ENCODE measurements at regions not wholly inside any gene's neighbourhood (a gene's known extent, or its start where the extent isn't known, plus 50 kb on each side); places are given as distances from the start of the nearest gene placed in this dataset.
A peak's percentile ranks its signal among the peaks of the same experiment; 100 is the strongest.

DNA sequence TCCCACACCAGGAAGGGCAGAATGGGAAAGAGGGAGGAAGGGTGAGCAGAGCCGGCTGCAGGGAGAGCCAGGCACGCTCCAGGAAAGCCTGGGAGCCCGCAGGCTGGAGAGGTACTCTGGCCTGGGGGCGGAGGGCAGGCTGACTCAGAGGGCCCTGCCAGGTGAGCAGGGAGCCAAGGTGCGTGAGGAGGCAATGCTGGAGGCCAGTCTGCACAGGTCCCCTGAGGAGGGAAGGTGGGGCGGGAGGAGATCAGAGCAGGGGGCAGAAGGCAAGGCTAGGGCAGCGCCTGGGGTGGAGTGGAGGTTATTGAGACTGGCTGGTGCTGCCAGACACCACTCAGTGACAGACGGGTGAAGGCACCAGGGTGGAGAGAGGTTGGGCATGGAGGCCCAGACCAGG lies 385.0 kb downstream of the BCL11B start:
- H3K9me3 ChIP-seq (ENCODE audit: control insufficient read depth, insufficient read depth, low read depth, low read length) = no peaks in the 10 kb centered on the region
- no peaks in the 10 kb centered on the region for H3K4me1 ChIP-seq (ENCODE audit: control insufficient read depth, insufficient read depth, low read length)
- H3K27ac ChIP-seq (ENCODE audit: extremely low read depth, low read depth, low read length) = no peak overlapping the region
- no peak for TF ChIP-seq SETDB1 (IDR thresholded peaks at IDR 0.05; ENCODE audit: insufficient read length, low read length)
- TF ChIP-seq GLIS1 (tag by site-specific recombination; IDR thresholded peaks at IDR 0.05) = 0 out of 2 replicates have a peak, but pooled peaks have one; percentile 14
- CTCF ChIA-PET = no interaction called here
- no peak overlapping the region for H3K4me3 ChIP-seq (ENCODE audit: low read depth, low read length)
- POLR2A ChIA-PET = no interaction called here
- no peaks in the 10 kb centered on the region for H3K36me3 ChIP-seq (ENCODE audit: control insufficient read depth in 2 of 2, insufficient read depth in 1 of 2, low read length in 2 of 2)

DNA sequence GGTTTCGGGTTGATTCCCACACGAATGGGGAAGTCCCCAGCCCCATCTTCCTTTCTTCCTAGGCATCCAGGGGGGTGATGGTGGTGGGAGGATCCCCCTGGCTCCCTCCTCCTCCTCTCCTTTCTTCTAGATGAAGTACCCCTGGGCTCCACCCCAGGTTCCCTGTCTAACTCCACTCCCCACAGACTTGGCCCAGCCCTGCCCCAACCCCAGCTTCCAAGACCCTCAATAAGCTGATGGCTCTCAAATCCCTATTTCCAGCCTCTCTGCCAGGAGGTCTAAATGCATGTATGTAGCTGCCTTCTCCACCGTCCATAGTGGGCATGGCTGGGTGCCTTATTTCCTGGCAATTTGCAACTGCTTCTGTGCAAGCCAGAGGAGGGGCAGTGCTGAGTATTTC lies 383.7 kb downstream of the BCL11B start:
- no peak overlapping the region for H3K27ac ChIP-seq (ENCODE audit: extremely low read depth, low read depth, low read length)
- CTCF ChIA-PET = no interaction called here

More for the DNA sequence above, 383.7 kb downstream of the BCL11B start:
- no peaks in the 10 kb centered on the region for H3K9me3 ChIP-seq (ENCODE audit: control insufficient read depth, insufficient read depth, low read depth, low read length)
- POLR2A ChIA-PET = no interaction called here
- no peaks in the 10 kb centered on the region for H3K4me1 ChIP-seq (ENCODE audit: control insufficient read depth, insufficient read depth, low read length)
- H3K36me3 ChIP-seq (ENCODE audit: control insufficient read depth in 2 of 2, insufficient read depth in 1 of 2, low read length in 2 of 2) = no peaks in the 10 kb centered on the region
- TF ChIP-seq, protein P1, sequence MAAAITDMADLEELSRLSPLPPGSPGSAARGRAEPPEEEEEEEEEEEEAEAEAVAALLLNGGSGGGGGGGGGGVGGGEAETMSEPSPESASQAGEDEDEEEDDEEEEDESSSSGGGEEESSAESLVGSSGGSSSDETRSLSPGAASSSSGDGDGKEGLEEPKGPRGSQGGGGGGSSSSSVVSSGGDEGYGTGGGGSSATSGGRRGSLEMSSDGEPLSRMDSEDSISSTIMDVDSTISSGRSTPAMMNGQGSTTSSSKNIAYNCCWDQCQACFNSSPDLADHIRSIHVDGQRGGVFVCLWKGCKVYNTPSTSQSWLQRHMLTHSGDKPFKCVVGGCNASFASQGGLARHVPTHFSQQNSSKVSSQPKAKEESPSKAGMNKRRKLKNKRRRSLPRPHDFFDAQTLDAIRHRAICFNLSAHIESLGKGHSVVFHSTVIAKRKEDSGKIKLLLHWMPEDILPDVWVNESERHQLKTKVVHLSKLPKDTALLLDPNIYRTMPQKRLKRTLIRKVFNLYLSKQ (tag by site-specific recombination; IDR thresholded peaks at IDR 0.05; ENCODE audit: borderline replicate concordance) = no peak
- TF ChIP-seq, protein P2, sequence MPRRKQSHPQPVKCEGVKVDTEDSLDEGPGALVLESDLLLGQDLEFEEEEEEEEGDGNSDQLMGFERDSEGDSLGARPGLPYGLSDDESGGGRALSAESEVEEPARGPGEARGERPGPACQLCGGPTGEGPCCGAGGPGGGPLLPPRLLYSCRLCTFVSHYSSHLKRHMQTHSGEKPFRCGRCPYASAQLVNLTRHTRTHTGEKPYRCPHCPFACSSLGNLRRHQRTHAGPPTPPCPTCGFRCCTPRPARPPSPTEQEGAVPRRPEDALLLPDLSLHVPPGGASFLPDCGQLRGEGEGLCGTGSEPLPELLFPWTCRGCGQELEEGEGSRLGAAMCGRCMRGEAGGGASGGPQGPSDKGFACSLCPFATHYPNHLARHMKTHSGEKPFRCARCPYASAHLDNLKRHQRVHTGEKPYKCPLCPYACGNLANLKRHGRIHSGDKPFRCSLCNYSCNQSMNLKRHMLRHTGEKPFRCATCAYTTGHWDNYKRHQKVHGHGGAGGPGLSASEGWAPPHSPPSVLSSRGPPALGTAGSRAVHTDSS (tag by site-specific recombination; IDR thresholded peaks at IDR 0.05) = no peak
- TF ChIP-seq ZFHX2 (tag by site-specific recombination; conservative IDR thresholded peaks at IDR 0.05) = no peak
- TF ChIP-seq MZF1 (tag by site-specific recombination; IDR thresholded peaks at IDR 0.05; ENCODE audit: borderline replicate concordance) = no peak
- no peak for TF ChIP-seq EGR2 (tag by site-specific recombination; IDR thresholded peaks at IDR 0.05; ENCODE audit: low read depth)
- no peak for TF ChIP-seq ZNF830 (tag by site-specific recombination; IDR thresholded peaks at IDR 0.05; ENCODE audit: low read depth)
- TF ChIP-seq, protein P3, sequence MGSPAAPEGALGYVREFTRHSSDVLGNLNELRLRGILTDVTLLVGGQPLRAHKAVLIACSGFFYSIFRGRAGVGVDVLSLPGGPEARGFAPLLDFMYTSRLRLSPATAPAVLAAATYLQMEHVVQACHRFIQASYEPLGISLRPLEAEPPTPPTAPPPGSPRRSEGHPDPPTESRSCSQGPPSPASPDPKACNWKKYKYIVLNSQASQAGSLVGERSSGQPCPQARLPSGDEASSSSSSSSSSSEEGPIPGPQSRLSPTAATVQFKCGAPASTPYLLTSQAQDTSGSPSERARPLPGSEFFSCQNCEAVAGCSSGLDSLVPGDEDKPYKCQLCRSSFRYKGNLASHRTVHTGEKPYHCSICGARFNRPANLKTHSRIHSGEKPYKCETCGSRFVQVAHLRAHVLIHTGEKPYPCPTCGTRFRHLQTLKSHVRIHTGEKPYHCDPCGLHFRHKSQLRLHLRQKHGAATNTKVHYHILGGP (tag by site-specific recombination; IDR thresholded peaks at IDR 0.05) = no peak
- TF ChIP-seq, protein P4, sequence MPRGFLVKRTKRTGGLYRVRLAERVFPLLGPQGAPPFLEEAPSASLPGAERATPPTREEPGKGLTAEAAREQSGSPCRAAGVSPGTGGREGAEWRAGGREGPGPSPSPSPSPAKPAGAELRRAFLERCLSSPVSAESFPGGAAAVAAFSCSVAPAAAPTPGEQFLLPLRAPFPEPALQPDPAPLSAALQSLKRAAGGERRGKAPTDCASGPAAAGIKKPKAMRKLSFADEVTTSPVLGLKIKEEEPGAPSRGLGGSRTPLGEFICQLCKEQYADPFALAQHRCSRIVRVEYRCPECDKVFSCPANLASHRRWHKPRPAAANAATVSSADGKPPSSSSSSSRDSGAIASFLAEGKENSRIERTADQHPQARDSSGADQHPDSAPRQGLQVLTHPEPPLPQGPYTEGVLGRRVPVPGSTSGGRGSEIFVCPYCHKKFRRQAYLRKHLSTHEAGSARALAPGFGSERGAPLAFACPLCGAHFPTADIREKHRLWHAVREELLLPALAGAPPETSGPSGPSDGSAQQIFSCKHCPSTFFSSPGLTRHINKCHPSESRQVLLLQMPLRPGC (tag by site-specific recombination; IDR thresholded peaks at IDR 0.05) = no peak
- TF ChIP-seq OSR2 (tag by site-specific recombination; IDR thresholded peaks at IDR 0.05) = no peak
- no peak for TF ChIP-seq ZNF155 (tag by site-specific recombination; IDR thresholded peaks at IDR 0.05)
- TF ChIP-seq, protein P5, sequence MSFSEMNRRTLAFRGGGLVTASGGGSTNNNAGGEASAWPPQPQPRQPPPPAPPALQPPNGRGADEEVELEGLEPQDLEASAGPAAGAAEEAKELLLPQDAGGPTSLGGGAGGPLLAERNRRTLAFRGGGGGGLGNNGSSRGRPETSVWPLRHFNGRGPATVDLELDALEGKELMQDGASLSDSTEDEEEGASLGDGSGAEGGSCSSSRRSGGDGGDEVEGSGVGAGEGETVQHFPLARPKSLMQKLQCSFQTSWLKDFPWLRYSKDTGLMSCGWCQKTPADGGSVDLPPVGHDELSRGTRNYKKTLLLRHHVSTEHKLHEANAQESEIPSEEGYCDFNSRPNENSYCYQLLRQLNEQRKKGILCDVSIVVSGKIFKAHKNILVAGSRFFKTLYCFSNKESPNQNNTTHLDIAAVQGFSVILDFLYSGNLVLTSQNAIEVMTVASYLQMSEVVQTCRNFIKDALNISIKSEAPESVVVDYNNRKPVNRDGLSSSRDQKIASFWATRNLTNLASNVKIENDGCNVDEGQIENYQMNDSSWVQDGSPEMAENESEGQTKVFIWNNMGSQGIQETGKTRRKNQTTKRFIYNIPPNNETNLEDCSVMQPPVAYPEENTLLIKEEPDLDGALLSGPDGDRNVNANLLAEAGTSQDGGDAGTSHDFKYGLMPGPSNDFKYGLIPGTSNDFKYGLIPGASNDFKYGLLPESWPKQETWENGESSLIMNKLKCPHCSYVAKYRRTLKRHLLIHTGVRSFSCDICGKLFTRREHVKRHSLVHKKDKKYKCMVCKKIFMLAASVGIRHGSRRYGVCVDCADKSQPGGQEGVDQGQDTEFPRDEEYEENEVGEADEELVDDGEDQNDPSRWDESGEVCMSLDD (tag by site-specific recombination; IDR thresholded peaks at IDR 0.05) = no peak
- no peak for TF ChIP-seq ZNF521 (tag by site-specific recombination; IDR thresholded peaks at IDR 0.05)
- no peak for TF ChIP-seq ZNF701 (tag by site-specific recombination; IDR thresholded peaks at IDR 0.05)
- TF ChIP-seq PRDM1 (tag by site-specific recombination; IDR thresholded peaks at IDR 0.05) = no peak
- no peak for TF ChIP-seq ZNF658 (tag by site-specific recombination; IDR thresholded peaks at IDR 0.05)
- TF ChIP-seq ZXDB (tag by site-specific recombination; IDR thresholded peaks at IDR 0.05) = no peak
- TF ChIP-seq, protein P6, sequence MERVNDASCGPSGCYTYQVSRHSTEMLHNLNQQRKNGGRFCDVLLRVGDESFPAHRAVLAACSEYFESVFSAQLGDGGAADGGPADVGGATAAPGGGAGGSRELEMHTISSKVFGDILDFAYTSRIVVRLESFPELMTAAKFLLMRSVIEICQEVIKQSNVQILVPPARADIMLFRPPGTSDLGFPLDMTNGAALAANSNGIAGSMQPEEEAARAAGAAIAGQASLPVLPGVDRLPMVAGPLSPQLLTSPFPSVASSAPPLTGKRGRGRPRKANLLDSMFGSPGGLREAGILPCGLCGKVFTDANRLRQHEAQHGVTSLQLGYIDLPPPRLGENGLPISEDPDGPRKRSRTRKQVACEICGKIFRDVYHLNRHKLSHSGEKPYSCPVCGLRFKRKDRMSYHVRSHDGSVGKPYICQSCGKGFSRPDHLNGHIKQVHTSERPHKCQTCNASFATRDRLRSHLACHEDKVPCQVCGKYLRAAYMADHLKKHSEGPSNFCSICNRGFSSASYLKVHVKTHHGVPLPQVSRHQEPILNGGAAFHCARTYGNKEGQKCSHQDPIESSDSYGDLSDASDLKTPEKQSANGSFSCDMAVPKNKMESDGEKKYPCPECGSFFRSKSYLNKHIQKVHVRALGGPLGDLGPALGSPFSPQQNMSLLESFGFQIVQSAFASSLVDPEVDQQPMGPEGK (tag by site-specific recombination; IDR thresholded peaks at IDR 0.05) = no peak
- TF ChIP-seq ZNF629 (tag by site-specific recombination; IDR thresholded peaks at IDR 0.05) = no peak
- no peak for TF ChIP-seq ZNF404 (tag by site-specific recombination; IDR thresholded peaks at IDR 0.05)
- no peak for TF ChIP-seq RBAK (tag by site-specific recombination; IDR thresholded peaks at IDR 0.05)
- H3K4me3 ChIP-seq (ENCODE audit: low read depth, low read length) = no peak overlapping the region
